Amniotic stem cell (primary cell): ENCODE measurements at regions not wholly inside any gene's neighbourhood (a gene's known extent, or its start where the extent isn't known, plus 50 kb on each side); places are given as distances from the start of the nearest gene placed in this dataset.
"Not testable (repeated sequence)": the region's sequence is repeated elsewhere in the genome, so short reads cannot be mapped to it uniquely, and the experiment has no call there.

Experiments used
- DNase-seq: peaks from one replicate; lab custom pipeline; 2025; lab: John Stamatoyannopoulos, UW

GRCh38 chr5:17365811-17366138, 132.3 kb upstream of the TAF11L2 start:
- no peak for DNase-seq

GRCh38 chr5:17367256-17367840, 130.7 kb upstream of the TAF11L2 start:
- DNase-seq, result no peak

- no peak for DNase-seq
Observed at GRCh38 chr5:17370651-17371050, 127.4 kb upstream of the TAF11L2 start.

- no peak for DNase-seq
Observed at GRCh38 chr5:17373406-17373805, 124.6 kb upstream of the TAF11L2 start.

GRCh38 chr5:17373814-17374556, 124.0 kb upstream of the TAF11L2 start:
- no peak for DNase-seq

GRCh38 chr5:17374973-17375742, 122.9 kb upstream of the TAF11L2 start:
- no peak for DNase-seq

- not testable (repeated sequence) for DNase-seq
Observed at GRCh38 chr5:17375886-17376285, 122.1 kb upstream of the TAF11L2 start.

- DNase-seq, result peak; percentile 21
Observed at GRCh38 chr5:17378346-17378997, 119.6 kb upstream of the TAF11L2 start.

GRCh38 chr5:17379100-17379951, 118.7 kb upstream of the TAF11L2 start:
- DNase-seq, result no peak

- no peak for DNase-seq
Observed at GRCh38 chr5:17381932-17382331, 116.1 kb upstream of the TAF11L2 start.

- DNase-seq, result no peak
Observed at GRCh38 chr5:17383526-17383925, 114.5 kb upstream of the TAF11L2 start.

GRCh38 chr5:17384181-17384580, 113.8 kb upstream of the TAF11L2 start:
- DNase-seq, result no peak

GRCh38 chr5:17388717-17389116, 109.3 kb upstream of the TAF11L2 start:
- DNase-seq, result no peak

- no peak for DNase-seq
Observed at GRCh38 chr5:17394086-17394485, 103.9 kb upstream of the TAF11L2 start.

GRCh38 chr5:17395106-17395880, 102.7 kb upstream of the TAF11L2 start:
- no peak for DNase-seq

GRCh38 chr5:17396247-17396646, 101.8 kb upstream of the TAF11L2 start:
- no peak for DNase-seq

- peak; percentile 50 for DNase-seq
Observed at GRCh38 chr5:17398431-17398830, 99.6 kb upstream of the TAF11L2 start.

- DNase-seq, result no peak
Observed at GRCh38 chr5:17398866-17399835, 98.9 kb upstream of the TAF11L2 start.

GRCh38 chr5:17399931-17400330, 98.1 kb upstream of the TAF11L2 start:
- no peak for DNase-seq
